Left colon (tissue), 2 donors: ENCODE measurements at regions not wholly inside any gene's neighbourhood (a gene's known extent, or its start where the extent isn't known, plus 50 kb on each side); places are given as distances from the start of the nearest gene placed in this dataset.

Source experiments
- ATAC-seq: fragments of 200-7000 bp; cut with Tn5 transposase; one replicate; pipeline ENCODE4 v1.9.1; 2020; ENCODE audit warnings: mild to moderate bottlenecking, moderate library complexity
- DNase-seq, 2 donors: peaks; one replicate each; pipeline ENCODE4 v3.0.0-alpha.2; 2020
- intact Hi-C, 2 donors: fragments of 100-400 bp; cut with DNase I in 1 of 2; cut with micrococcal nuclease in 1 of 2; formaldehyde crosslinking; loops; one replicate each; pipeline versions ENCODE4 v1.11.2 to v1.14.0; 2022; cut with DNase I, micrococcal nuclease
- microRNA-seq, 2 donors: library from miRNA; unstranded; fragments of <30 nt; microRNA quantifications; one replicate each; pipeline versions ENCODE4 v1.1.0 to v1.2.0, GENCODE V29; 2020
- donor health status: DM: no; HTN: no; CAD: no.
- donor health status: DM: yes; HTN: yes; CAD: no.

- intact Hi-C loops: no loop called here
- no peak for ATAC-seq
- no peak for DNase-seq
Observed at GRCh38 chr10:14403359-14403758, 72.6 kb upstream of the FRMD4A start.

GRCh38 chr10:14399641-14400040 lies 68.9 kb upstream of the FRMD4A start:
- no peak for DNase-seq
- ATAC-seq: no peak
- intact Hi-C loops: no loop called here

- intact Hi-C loops: no loop called here
- ATAC-seq (no peak), DNase-seq (no peak)
Observed at GRCh38 chr10:14397066-14397465, 66.3 kb upstream of the FRMD4A start.

GRCh38 chr10:14396411-14397048 lies 65.8 kb upstream of the FRMD4A start:
- intact Hi-C loops: no loop called here
- DNase-seq (no peak), ATAC-seq (no peak)

- intact Hi-C loops: no loop called here
- no peak for DNase-seq
- ATAC-seq: no peak
Observed at GRCh38 chr10:14394179-14394578, 63.5 kb upstream of the FRMD4A start.

GRCh38 chr10:14391342-14391741 lies 60.6 kb upstream of the FRMD4A start:
- no peak for ATAC-seq
- intact Hi-C loops: no loop called here

GRCh38 chr10:14389981-14390590 lies 59.4 kb upstream of the FRMD4A start:
- ATAC-seq (no peak), DNase-seq (no peak)
- intact Hi-C loops: no loop called here

More at GRCh38 chr10:14391342-14391741, 60.6 kb upstream of the FRMD4A start:
- DNase-seq: no peak

- DNase-seq (no peak), ATAC-seq (no peak)
- intact Hi-C loops: no loop called here
Observed at GRCh38 chr10:14385596-14386593, 55.2 kb upstream of the FRMD4A start.

GRCh38 chr10:14384915-14385314 lies 54.2 kb upstream of the FRMD4A start:
- intact Hi-C loops: no loop called here
- DNase-seq (no peak), ATAC-seq (no peak)

GRCh38 chr10:14384116-14384730 lies 53.5 kb upstream of the FRMD4A start:
- no peak for DNase-seq
- no peak for ATAC-seq
- intact Hi-C loops: no loop called here

- DNase-seq (no peak), ATAC-seq (no peak)
- intact Hi-C loops: no loop called here
Observed at GRCh38 chr10:14383266-14383665, 52.5 kb upstream of the FRMD4A start.

- ATAC-seq (no peak), DNase-seq (no peak)
- intact Hi-C loops: no loop called here
Observed at GRCh38 chr10:14382531-14382930, 51.8 kb upstream of the FRMD4A start.

GRCh38 chr10:14382022-14382421 lies 51.3 kb upstream of the FRMD4A start:
- ATAC-seq (no peak), DNase-seq (no peak)
- intact Hi-C loops: no loop called here

- no peak for DNase-seq
- no peak for ATAC-seq
- intact Hi-C loops: no loop called here
Observed at GRCh38 chr10:14381475-14381874, 50.8 kb upstream of the FRMD4A start.

- intact Hi-C loops: no loop called here
- ATAC-seq: no peak
Observed at GRCh38 chr10:14380746-14381145, 50.0 kb upstream of the FRMD4A start.

More at GRCh38 chr10:14380746-14381145, 50.0 kb upstream of the FRMD4A start:
- no peak for DNase-seq

Small RNAs in the stretch of these regions (microRNA-seq; reads per million reads assigned to microRNA genes)
- gene MIR1265 (1.4 to 2.1 reads per million in 2 donors), gene MIR4293 (0 reads per million in 2 donors)
